ENCODE measurements at regions not wholly inside any gene's neighbourhood (a gene's known extent, or its start where the extent isn't known, plus 50 kb on each side); places are given as distances from the start of the nearest gene placed in this dataset.

DNA sequence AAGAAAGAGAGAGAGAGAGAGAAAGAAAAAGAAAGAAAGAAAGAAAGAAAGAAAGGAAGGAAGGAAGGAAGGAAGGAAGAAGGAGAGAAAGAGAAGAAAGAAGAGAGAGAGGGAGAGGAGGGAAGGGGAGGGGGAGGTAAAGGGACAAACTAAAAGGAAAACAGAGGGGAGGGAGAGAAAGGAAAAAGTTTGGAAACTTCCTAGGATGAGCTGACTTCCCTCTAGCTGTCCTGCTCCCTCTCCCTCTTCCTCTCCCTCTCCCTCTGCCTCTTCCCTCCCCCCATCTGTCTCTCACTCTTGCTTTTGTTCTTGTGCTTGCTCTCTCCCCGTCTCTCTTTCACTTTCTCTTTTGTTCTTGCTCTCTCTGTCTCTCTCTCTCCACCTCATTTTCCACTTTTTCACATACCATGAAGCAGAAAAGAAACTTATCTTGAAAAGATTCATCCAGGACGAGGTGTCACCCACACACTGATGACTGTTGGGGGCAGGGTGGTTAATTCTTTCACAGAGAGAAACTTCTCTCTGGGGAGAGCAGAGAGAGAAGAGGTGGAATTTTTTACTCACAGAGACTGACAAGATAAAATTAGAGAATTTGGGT lies 56.4 kb upstream of the DUSP22 start (continued):
- TF ChIP-seq, protein P1, sequence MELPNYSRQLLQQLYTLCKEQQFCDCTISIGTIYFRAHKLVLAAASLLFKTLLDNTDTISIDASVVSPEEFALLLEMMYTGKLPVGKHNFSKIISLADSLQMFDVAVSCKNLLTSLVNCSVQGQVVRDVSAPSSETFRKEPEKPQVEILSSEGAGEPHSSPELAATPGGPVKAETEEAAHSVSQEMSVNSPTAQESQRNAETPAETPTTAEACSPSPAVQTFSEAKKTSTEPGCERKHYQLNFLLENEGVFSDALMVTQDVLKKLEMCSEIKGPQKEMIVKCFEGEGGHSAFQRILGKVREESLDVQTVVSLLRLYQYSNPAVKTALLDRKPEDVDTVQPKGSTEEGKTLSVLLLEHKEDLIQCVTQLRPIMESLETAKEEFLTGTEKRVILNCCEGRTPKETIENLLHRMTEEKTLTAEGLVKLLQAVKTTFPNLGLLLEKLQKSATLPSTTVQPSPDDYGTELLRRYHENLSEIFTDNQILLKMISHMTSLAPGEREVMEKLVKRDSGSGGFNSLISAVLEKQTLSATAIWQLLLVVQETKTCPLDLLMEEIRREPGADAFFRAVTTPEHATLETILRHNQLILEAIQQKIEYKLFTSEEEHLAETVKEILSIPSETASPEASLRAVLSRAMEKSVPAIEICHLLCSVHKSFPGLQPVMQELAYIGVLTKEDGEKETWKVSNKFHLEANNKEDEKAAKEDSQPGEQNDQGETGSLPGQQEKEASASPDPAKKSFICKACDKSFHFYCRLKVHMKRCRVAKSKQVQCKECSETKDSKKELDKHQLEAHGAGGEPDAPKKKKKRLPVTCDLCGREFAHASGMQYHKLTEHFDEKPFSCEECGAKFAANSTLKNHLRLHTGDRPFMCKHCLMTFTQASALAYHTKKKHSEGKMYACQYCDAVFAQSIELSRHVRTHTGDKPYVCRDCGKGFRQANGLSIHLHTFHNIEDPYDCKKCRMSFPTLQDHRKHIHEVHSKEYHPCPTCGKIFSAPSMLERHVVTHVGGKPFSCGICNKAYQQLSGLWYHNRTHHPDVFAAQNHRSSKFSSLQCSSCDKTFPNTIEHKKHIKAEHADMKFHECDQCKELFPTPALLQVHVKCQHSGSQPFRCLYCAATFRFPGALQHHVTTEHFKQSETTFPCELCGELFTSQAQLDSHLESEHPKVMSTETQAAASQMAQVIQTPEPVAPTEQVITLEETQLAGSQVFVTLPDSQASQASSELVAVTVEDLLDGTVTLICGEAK (IDR thresholded peaks at IDR 0.05; ENCODE audit: borderline replicate concordance), result no peak; the same call in 1 of the 2 replicates
- TF ChIP-seq IKZF2 (IDR thresholded peaks at IDR 0.05) (peak; percentile 99 to 100), NKRF (conservative IDR thresholded peaks at IDR 0.05) (no peak), ETV6 (conservative IDR thresholded peaks at IDR 0.05 in 1 of 2, IDR thresholded peaks at IDR 0.05 in 1 of 2; ENCODE audit: borderline replicate concordance in 1 of 2, low read depth in 1 of 2) (peak in 1 of 2 experiments; percentile 87; a peak in 1 of 4 replicates), SMAD1 (IDR thresholded peaks at IDR 0.05; ENCODE audit: low read depth, partially characterized antibody) (peak; percentile 41), HDGF (IDR thresholded peaks at IDR 0.05) (peak; percentile 90; the same call in 1 of the 2 replicates), SMARCA5 (IDR thresholded peaks at IDR 0.05) (no peak), TAF1 (IDR thresholded peaks at IDR 0.05; ENCODE audit: borderline replicate concordance, low read depth, low read length) (peak; percentile 34; the same call in 1 of the 2 replicates), NFYB (IDR thresholded peaks at IDR 0.05; ENCODE audit: insufficient read depth, low read depth, low read length) (0 out of 2 replicates have a peak, but pooled peaks have one; percentile 16), CHD2 (IDR thresholded peaks at IDR 0.05; ENCODE audit: borderline replicate concordance, low read depth, low read length) (peak; percentile 80), ATF7 (IDR thresholded peaks at IDR 0.05; ENCODE audit: low read depth) (peak; percentile 89), STAT1 (conservative IDR thresholded peaks at IDR 0.05) (no peak), BCL3 (IDR thresholded peaks at IDR 0.05; ENCODE audit: borderline replicate concordance, insufficient read depth, low read depth, low read length, poor library complexity, severe bottlenecking) (peak; percentile 47), E4F1 (IDR thresholded peaks at IDR 0.05; ENCODE audit: borderline replicate concordance, partially characterized antibody) (peak; percentile 25), ASH2L (IDR thresholded peaks at IDR 0.05; ENCODE audit: borderline replicate concordance, low read depth) (0 out of 2 replicates have a peak, but pooled peaks have one; percentile 20), IRF4 (IDR thresholded peaks at IDR 0.05; ENCODE audit: low read depth, low read length) (peak; percentile 81), CEBPB (IDR thresholded peaks at IDR 0.05; ENCODE audit: borderline replicate concordance in 1 of 2, low read depth in 2 of 2, low read length in 2 of 2) (no peak), ESRRA (IDR thresholded peaks at IDR 0.05; ENCODE audit: low read length) (no peak), RAD21 (IDR thresholded peaks at IDR 0.05; ENCODE audit: insufficient read depth, low read depth, low read length) (peak; percentile 37; the same call in 1 of the 2 replicates)
